ENCODE measurements at regions not wholly inside any gene's neighbourhood (a gene's known extent, or its start where the extent isn't known, plus 50 kb on each side); places are given as distances from the start of the nearest gene placed in this dataset.

- no peak overlapping the region for H3K56ac ChIP-seq (replicated peaks; ENCODE audit: insufficient read length, low read depth, low read length)
- H2AFZ ChIP-seq (ENCODE audit: low read length): no peak overlapping the region
- H2AK5ac ChIP-seq (ENCODE audit: low read depth, low read length): no peak overlapping the region
- H2BK120ac ChIP-seq (replicated peaks; ENCODE audit: low read depth, low read length): no peak overlapping the region
- H4K20me1 ChIP-seq (replicated peaks in 1 of 2; ENCODE audit: control insufficient read depth in 1 of 2, insufficient read depth in 2 of 2, low read length in 2 of 2): no peaks in the 10 kb centered on the region
- no peak overlapping the region for H2BK20ac ChIP-seq (ENCODE audit: low read length)
- no peak for DNase-seq (ENCODE audit: low read depth in 1 of 2, low spot score in 2 of 2)
- H3K79me1 ChIP-seq (ENCODE audit: low read depth, low read length): no peaks in the 10 kb centered on the region
- H3K27me3 ChIP-seq (replicated peaks in 1 of 4; ENCODE audit: control insufficient read depth in 3 of 4, extremely low read depth in 1 of 4, insufficient read depth in 3 of 4, low read length in 3 of 4): no peaks in the 10 kb centered on the region
- no peak overlapping the region for H2BK5ac ChIP-seq (ENCODE audit: low read depth, low read length)
- no peak overlapping the region for H4K8ac ChIP-seq (ENCODE audit: extremely low read depth, insufficient read depth, low read length)
- H3K27ac ChIP-seq (ENCODE audit: low read depth, low read length): no peak overlapping the region
- ChIA-PET POLR2A (ENCODE audit: partially characterized antibody) (no interaction called here), CTCF (ENCODE audit: partially characterized antibody) (no interaction called here)
- no peaks in the 10 kb centered on the region for H3K23me2 ChIP-seq (ENCODE audit: low read depth, low read length)
- H3K9ac ChIP-seq (replicated peaks in 1 of 4; ENCODE audit: extremely low read depth in 1 of 4, low read depth in 3 of 4, low read length in 3 of 4): no peak overlapping the region
- no peak overlapping the region for H2BK12ac ChIP-seq (ENCODE audit: low read depth, low read length)
- 84% methylated on average over 1 of the region's 1 CpG; no CpG with 5 or more reads in 1 of the 2 experiments for WGBS, 2 experiments (ENCODE audit: extremely low coverage in 1 of 2, insufficient coverage in 1 of 2, insufficient read length in 1 of 2, insufficient replicate concordance in 2 of 2, low coverage in 1 of 2, low lambda C conversion rate in 2 of 2, missing lambda C conversion rate in 1 of 2)
- H3K14ac ChIP-seq (ENCODE audit: insufficient read length): no peak overlapping the region
- H3K23ac ChIP-seq (ENCODE audit: insufficient read length): no peak overlapping the region
- no peak overlapping the region for H3K18ac ChIP-seq (ENCODE audit: extremely low read depth, low read length)
- H3K4me1 ChIP-seq (replicated peaks in 1 of 4; ENCODE audit: control insufficient read depth in 3 of 4, insufficient read depth in 4 of 4, low read length in 3 of 4): no peaks in the 10 kb centered on the region
- FAIRE-seq: no peak
- no peak for TF ChIP-seq SP2 (IDR thresholded peaks at IDR 0.05; ENCODE audit: low read length)
- no peak for TF ChIP-seq RAD21 (IDR thresholded peaks at IDR 0.05 in 1 of 2, conservative IDR thresholded peaks at IDR 0.05 in 1 of 2; ENCODE audit: low read depth in 2 of 2, low read length in 2 of 2)
- no peak for TF ChIP-seq BACH1 (IDR thresholded peaks at IDR 0.05; ENCODE audit: low read length)
- TF ChIP-seq PHF8 (conservative IDR thresholded peaks at IDR 0.05; ENCODE audit: low read depth, low read length): no peak
- TF ChIP-seq HDAC2 (IDR thresholded peaks at IDR 0.05; ENCODE audit: borderline replicate concordance in 1 of 2, low read depth in 2 of 2, low read length in 2 of 2): no peak
- no peak for TF ChIP-seq POU5F1 (IDR thresholded peaks at IDR 0.05; ENCODE audit: low read depth, low read length)
- no peak for TF ChIP-seq POLR2A (IDR thresholded peaks at IDR 0.05; ENCODE audit: control extremely low read depth in 1 of 2, low read depth in 2 of 2, low read length in 2 of 2)
- no peak for TF ChIP-seq EP300 (IDR thresholded peaks at IDR 0.05; ENCODE audit: borderline replicate concordance in 1 of 2, low read depth in 2 of 2, low read length in 2 of 2)
- TF ChIP-seq ASH2L (IDR thresholded peaks at IDR 0.05; ENCODE audit: low read length): no peak
- TF ChIP-seq TAF7 (optimal IDR thresholded peaks at IDR 0.05; ENCODE audit: borderline replicate concordance, low read depth, low read length): no peak
- TF ChIP-seq HDAC6 (IDR thresholded peaks at IDR 0.05; ENCODE audit: low read depth, low read length): no peak
- TF ChIP-seq EZH2 (IDR thresholded peaks at IDR 0.05; ENCODE audit: low read depth, low read length, severe bottlenecking): no peak
- no peaks in the 10 kb centered on the region for H3K9me3 ChIP-seq (ENCODE audit: insufficient read depth in 2 of 2, low read depth in 1 of 2, low read length in 1 of 2)
- H3K36me3 ChIP-seq (ENCODE audit: control insufficient read depth in 2 of 4, insufficient read depth in 4 of 4, low read length in 3 of 4): no peaks in the 10 kb centered on the region
- H3K4ac ChIP-seq (replicated peaks; ENCODE audit: insufficient read length, low read depth, low read length): no peak overlapping the region
- H3K4me3 ChIP-seq (ENCODE audit: extremely low read depth in 1 of 4, insufficient read depth in 2 of 4, low read depth in 3 of 4, low read length in 4 of 4): no peak overlapping the region
- no peak overlapping the region for H2BK15ac ChIP-seq (ENCODE audit: low read length)
- H4K91ac ChIP-seq (replicated peaks; ENCODE audit: insufficient read length, low read length): no peak overlapping the region
- no peaks in the 10 kb centered on the region for H3K79me2 ChIP-seq (ENCODE audit: control insufficient read depth in 1 of 2, insufficient read depth in 2 of 2, low read length in 2 of 2)
- H3K4me2 ChIP-seq (ENCODE audit: insufficient read depth in 1 of 2, low read depth in 2 of 2, low read length in 2 of 2): no peak overlapping the region
- H4K5ac ChIP-seq (ENCODE audit: insufficient read length, low read depth, low read length): no peak overlapping the region
These were observed 239.4 kb downstream of the KCNJ2 start for GRCh38 chr17:70408768-70409167.
